Astrocyte (in vitro differentiated cells and primary cell): ENCODE measurements at regions not wholly inside any gene's neighbourhood (a gene's known extent, or its start where the extent isn't known, plus 50 kb on each side); places are given as distances from the start of the nearest gene placed in this dataset.

Experiments used
- DNase-seq: peaks from one replicate; pipeline ENCODE4 v3.0.0-alpha.2; 2010; ENCODE audit warnings: low read depth
- FAIRE-seq: peaks from 2 replicates; lab custom pipeline; 2011; peaks lifted over from hg19 to GRCh38; lab: Jason Lieb, UNC
- H2AFZ ChIP-seq: 2 replicates; pipeline ENCODE4 v1.6.0; 2012; ENCODE audit warnings: low read depth, low read length, inconsistent platforms
- H3K27ac ChIP-seq: 2 replicates; pipeline ENCODE4 v1.5.1; 2011; ENCODE audit warnings: low read depth, low read length, inconsistent platforms
- H3K27me3 ChIP-seq: 2 replicates; pipeline ENCODE4 v1.6.0; 2011; ENCODE audit warnings: low read length, inconsistent platforms; ENCODE audit not compliant: insufficient read depth
- H3K36me3 ChIP-seq: 2 replicates; pipeline ENCODE4 v1.5.1; 2011; ENCODE audit warnings: low read length, inconsistent platforms; ENCODE audit not compliant: insufficient read depth
- H3K4me1 ChIP-seq: 2 replicates; pipeline ENCODE4 v1.5.1; 2011; ENCODE audit warnings: low read length, inconsistent platforms; ENCODE audit not compliant: insufficient read depth
- H3K4me2 ChIP-seq: 2 replicates; pipeline ENCODE4 v1.6.0; 2012; ENCODE audit warnings: low read length, inconsistent platforms
- H3K4me3 ChIP-seq: 2 replicates; pipeline ENCODE4 v1.5.1; 2011; ENCODE audit warnings: low read depth, mild to moderate bottlenecking, low read length, inconsistent platforms; ENCODE audit not compliant: insufficient read depth
- H3K79me2 ChIP-seq: 2 replicates; pipeline ENCODE4 v1.6.0; 2012; ENCODE audit warnings: mild to moderate bottlenecking, low read length, inconsistent platforms; ENCODE audit not compliant: insufficient read depth
- H3K9ac ChIP-seq: 2 replicates; pipeline ENCODE4 v1.6.0; 2012; ENCODE audit warnings: mild to moderate bottlenecking, low read length, inconsistent platforms
- H3K9me3 ChIP-seq: 2 replicates; pipeline ENCODE4 v1.5.1; 2012; ENCODE audit warnings: low read depth, mild to moderate bottlenecking, low read length, inconsistent platforms; ENCODE audit not compliant: insufficient read depth
- H4K20me1 ChIP-seq: 2 replicates; pipeline ENCODE4 v1.6.0; 2012; ENCODE audit warnings: low read length, inconsistent platforms; ENCODE audit not compliant: insufficient read depth
- H3K27ac Mint-ChIP-seq: one replicate; pipeline ENCODE4 v1.8.0; 2021; ENCODE audit warnings: mild to moderate bottlenecking, mixed read lengths; ENCODE audit not compliant: unreplicated experiment
- H3K27me3 Mint-ChIP-seq: one replicate; pipeline ENCODE4 v1.8.0; 2021; ENCODE audit warnings: low read depth, mixed read lengths; ENCODE audit not compliant: unreplicated experiment
- H3K36me3 Mint-ChIP-seq: one replicate; pipeline ENCODE4 v1.8.0; 2021; ENCODE audit warnings: low read depth, mixed read lengths; ENCODE audit not compliant: unreplicated experiment
- H3K4me1 Mint-ChIP-seq: one replicate; pipeline ENCODE4 v1.8.0; 2021; ENCODE audit warnings: low read depth, mixed read lengths; ENCODE audit not compliant: unreplicated experiment
- H3K4me3 Mint-ChIP-seq: one replicate; pipeline ENCODE4 v1.8.0; 2021; ENCODE audit warnings: mild to moderate bottlenecking, moderate library complexity, mixed read lengths; ENCODE audit not compliant: unreplicated experiment
- H3K9me3 Mint-ChIP-seq: one replicate; pipeline ENCODE4 v1.8.0; 2021; ENCODE audit warnings: mild to moderate bottlenecking, mixed read lengths; ENCODE audit not compliant: unreplicated experiment
- CTCF ChIP-seq: IDR thresholded peaks from 2 replicates; pipeline ENCODE4 v1.5.1; 2011; ENCODE audit warnings: low read depth, mild to moderate bottlenecking, inconsistent platforms, low read length, moderate library complexity; ENCODE audit not compliant: insufficient read depth
- EZH2 ChIP-seq: IDR thresholded peaks from 2 replicates; pipeline ENCODE4 v1.6.1; 2012; ENCODE audit warnings: mild to moderate bottlenecking, low read length, inconsistent platforms; ENCODE audit not compliant: insufficient read depth

- no peak overlapping the region for H3K4me3 ChIP-seq
- Mint-ChIP-seq H3K4me3 (no peak overlapping the region), H3K9me3 (peaks cover 14% of the 10 kb centered on the region), H3K36me3 (no peaks in the 10 kb centered on the region), H3K4me1 (no peaks in the 10 kb centered on the region), H3K27ac (no peak overlapping the region), H3K27me3 (no peaks in the 10 kb centered on the region)
- FAIRE-seq = no peak
- no peaks in the 10 kb centered on the region for H3K9me3 ChIP-seq
- H3K79me2 ChIP-seq = no peaks in the 10 kb centered on the region
- H3K4me2 ChIP-seq = no peak overlapping the region
- no peak overlapping the region for H3K27ac ChIP-seq
- no peaks in the 10 kb centered on the region for H3K4me1 ChIP-seq
- H4K20me1 ChIP-seq = no peaks in the 10 kb centered on the region
- no peak for DNase-seq
- H3K27me3 ChIP-seq = no peaks in the 10 kb centered on the region
- no peak overlapping the region for H3K9ac ChIP-seq
- TF ChIP-seq CTCF = no peak
- TF ChIP-seq EZH2 = no peak
- no peaks in the 10 kb centered on the region for H3K36me3 ChIP-seq
- no peak overlapping the region for H2AFZ ChIP-seq
Observed at GRCh38 chr1:96983866-96984265, 262.3 kb downstream of the PTBP2 start.

GRCh38 chr1:96987186-96987703 is 265.7 kb downstream of the PTBP2 start:
- Histone ChIP-seq H3K9me3 (no peaks in the 10 kb centered on the region), H3K79me2 (no peaks in the 10 kb centered on the region), H3K9ac (no peak overlapping the region), H3K4me2 (no peak overlapping the region), H4K20me1 (no peaks in the 10 kb centered on the region), H3K4me3 (no peak overlapping the region), H3K27me3 (no peaks in the 10 kb centered on the region), H3K36me3 (no peaks in the 10 kb centered on the region), H2AFZ (no peak overlapping the region), H3K27ac (no peak overlapping the region), H3K4me1 (no peaks in the 10 kb centered on the region)
- FAIRE-seq (no peak), DNase-seq (no peak)
- H3K4me3 Mint-ChIP-seq = no peak overlapping the region
- H3K4me1 Mint-ChIP-seq = no peaks in the 10 kb centered on the region
- H3K27me3 Mint-ChIP-seq = no peaks in the 10 kb centered on the region
- H3K36me3 Mint-ChIP-seq = no peaks in the 10 kb centered on the region
- H3K9me3 Mint-ChIP-seq = peaks cover 14% of the 10 kb centered on the region
- no peak overlapping the region for H3K27ac Mint-ChIP-seq
- TF ChIP-seq EZH2 = no peak
- TF ChIP-seq CTCF = no peak

GRCh38 chr1:96989302-96989701 is 267.7 kb downstream of the PTBP2 start:
- H3K4me1 ChIP-seq = no peaks in the 10 kb centered on the region
- Mint-ChIP-seq H3K27ac (no peak overlapping the region), H3K36me3 (no peaks in the 10 kb centered on the region), H3K9me3 (peaks cover 12% of the 10 kb centered on the region), H3K27me3 (no peaks in the 10 kb centered on the region), H3K4me1 (peaks cover 11% of the 10 kb centered on the region), H3K4me3 (no peak overlapping the region)
- H3K9me3 ChIP-seq = no peaks in the 10 kb centered on the region
- no peak overlapping the region for H3K27ac ChIP-seq
- H4K20me1 ChIP-seq = no peaks in the 10 kb centered on the region
- H3K27me3 ChIP-seq = no peaks in the 10 kb centered on the region
- TF ChIP-seq CTCF (no peak), EZH2 (no peak)
- H3K9ac ChIP-seq = no peak overlapping the region
- no peaks in the 10 kb centered on the region for H3K79me2 ChIP-seq
- no peak overlapping the region for H2AFZ ChIP-seq
- H3K4me2 ChIP-seq = no peak overlapping the region
- no peaks in the 10 kb centered on the region for H3K36me3 ChIP-seq
- DNase-seq (no peak), FAIRE-seq (no peak)
- H3K4me3 ChIP-seq = no peak overlapping the region
